ENCODE measurements at regions not wholly inside any gene's neighbourhood (a gene's known extent, or its start where the extent isn't known, plus 50 kb on each side); places are given as distances from the start of the nearest gene placed in this dataset.

GRCh38 chr20:11437611-11438380 lies 479.9 kb upstream of the BTBD3 start:
- DNase-seq = no peak

GRCh38 chr20:11438412-11438811 lies 479.3 kb upstream of the BTBD3 start:
- DNase-seq = no peak

GRCh38 chr20:11443382-11444119 lies 474.1 kb upstream of the BTBD3 start:
- no peak for DNase-seq

GRCh38 chr20:11445161-11445560 lies 472.5 kb upstream of the BTBD3 start:
- DNase-seq = peak; percentile 42

- DNase-seq = peak; percentile 54
Observed at GRCh38 chr20:11445891-11446290, 471.8 kb upstream of the BTBD3 start.

DNA sequence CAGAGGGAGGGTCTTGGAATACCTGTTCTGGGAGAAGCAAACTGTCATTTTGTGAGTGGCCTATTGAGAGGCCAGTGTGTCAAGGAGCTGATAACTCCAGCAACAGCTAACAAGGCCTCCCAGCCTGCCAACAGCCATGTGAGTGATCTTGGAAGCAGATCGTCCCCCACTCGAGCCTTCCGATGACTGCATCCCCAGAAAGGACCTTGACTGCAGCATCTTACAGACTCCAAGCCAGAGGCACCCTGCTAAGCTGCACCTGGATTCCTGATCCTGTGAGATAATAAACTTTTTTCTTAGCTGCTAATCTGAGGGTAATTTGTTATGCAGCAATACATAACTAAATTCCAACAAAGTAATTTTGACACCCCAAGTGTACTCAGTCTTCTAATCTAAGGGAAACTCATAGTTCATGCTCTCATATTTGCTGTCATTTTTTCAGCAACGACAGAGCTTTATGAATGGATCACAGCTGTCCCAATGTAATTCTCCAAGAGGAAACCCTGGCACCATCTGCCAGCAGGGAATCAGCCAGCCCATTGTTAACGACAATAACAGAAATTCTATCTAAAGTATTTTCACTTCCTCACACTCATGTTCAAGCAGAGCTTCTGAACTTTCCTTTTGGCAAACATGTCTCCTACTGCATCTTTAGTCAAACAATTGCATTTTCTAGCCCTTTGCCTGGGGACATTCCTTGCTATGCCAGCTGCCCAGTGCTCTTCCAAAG lies 470.2 kb upstream of the BTBD3 start:
- DNase-seq = peak; percentile 77

DNA sequence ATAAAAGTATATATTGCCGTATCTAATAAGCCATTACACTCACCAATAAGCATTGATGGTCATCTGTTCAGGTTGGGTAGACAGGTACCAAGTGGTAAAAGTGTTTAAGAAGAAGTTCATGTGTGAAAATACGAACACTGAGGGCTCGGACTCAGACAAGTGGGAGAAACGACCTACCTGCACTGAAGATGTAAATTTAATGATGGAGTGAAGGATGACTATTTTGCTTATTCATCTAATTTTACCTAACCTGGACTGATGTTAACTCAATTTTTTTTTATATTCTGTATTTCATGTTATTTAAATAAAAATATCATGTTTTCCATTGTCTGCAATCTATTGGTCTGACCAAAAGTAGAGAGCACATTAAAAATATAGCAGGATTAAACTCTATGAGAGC lies 469.1 kb upstream of the BTBD3 start:
- no peak for DNase-seq

DNA sequence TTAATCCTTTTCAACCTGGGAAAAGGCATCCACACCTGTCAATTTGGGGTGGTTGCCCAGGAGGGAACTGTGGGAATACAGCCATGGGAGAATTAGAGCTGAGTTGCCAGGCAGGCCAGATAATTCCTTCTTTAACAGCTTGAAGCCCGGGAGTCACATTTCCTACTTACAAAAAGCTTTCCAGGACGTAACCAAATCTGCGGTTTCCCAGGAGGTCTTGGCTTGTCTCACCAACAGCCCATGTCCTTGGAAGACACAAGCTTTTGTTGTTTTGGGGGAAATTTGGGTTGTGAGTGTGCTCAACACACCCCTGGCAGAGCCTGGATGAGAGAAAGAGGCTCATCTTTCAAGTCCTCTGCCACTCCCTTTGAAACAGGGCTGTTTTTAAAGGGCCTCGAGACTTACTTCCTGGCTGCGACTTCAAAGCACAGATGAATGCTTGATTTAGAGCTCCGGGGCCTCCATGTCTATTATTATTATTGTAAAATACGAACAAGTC lies 465.9 kb upstream of the BTBD3 start:
- DNase-seq = no peak

- peak; percentile 90 for DNase-seq
Observed at GRCh38 chr20:11452326-11452725, 465.4 kb upstream of the BTBD3 start.

DNA sequence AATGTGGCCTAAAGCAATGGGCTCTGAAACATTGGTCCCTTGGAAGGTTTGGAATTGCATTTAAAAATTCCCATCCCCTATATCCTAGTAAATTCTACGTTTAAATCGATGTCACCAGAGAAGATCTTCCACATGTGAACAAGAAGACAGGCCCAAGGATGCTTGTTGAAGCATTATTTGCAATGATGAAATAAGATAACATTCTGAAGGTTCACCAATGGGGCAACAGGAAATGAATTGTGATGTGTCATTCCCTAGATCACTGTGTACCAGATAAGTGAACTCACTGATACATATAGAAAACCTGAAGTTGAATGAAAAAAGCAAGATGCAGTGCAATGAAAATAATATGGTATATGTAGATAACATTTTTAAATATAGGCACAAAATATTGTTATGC lies 464.3 kb upstream of the BTBD3 start:
- peak; percentile 85 for DNase-seq

GRCh38 chr20:11454966-11455799 lies 462.5 kb upstream of the BTBD3 start:
- peak; percentile 51 for DNase-seq

GRCh38 chr20:11457488-11457887 lies 460.2 kb upstream of the BTBD3 start:
- DNase-seq = no peak

DNA sequence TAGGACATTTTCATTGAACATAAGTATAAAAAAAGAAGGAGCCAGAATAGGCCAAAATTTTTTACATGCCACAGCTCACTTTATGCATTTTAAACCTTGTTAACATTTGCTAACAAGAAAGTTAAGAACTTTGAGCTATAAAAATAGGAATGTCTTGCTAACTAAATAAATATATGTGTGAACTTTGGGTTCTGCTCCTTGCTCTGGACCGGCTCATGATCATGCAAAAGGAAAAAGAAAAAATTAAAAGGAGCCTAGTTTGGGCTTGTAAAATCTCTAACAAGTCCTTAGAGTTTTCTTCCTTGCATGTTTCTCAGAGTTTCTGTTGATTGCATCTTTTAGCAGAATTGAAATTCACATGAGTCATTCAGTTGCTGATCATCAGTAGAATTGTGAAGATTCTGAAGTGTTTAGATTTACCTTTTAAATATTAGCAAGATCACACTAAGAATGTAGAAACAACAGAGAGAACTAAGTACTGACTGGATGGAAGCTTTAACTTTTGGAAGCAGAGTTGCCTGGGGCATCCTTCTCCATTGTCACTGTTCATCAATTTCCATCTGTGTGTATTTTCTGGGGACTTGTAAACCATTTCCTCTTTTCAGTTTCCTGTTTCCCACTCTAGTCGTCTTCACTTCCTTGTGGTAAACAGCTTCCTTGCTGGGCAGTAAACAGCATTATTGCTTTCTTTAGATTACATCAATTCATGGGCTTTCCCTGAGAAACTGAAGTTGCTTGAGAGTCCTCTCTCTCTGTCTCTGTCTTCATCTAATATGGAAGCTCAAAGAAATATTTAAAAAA lies 458.4 kb upstream of the BTBD3 start:
- DNase-seq = peak; percentile 86

- DNase-seq = no peak
Observed at GRCh38 chr20:11467436-11467835, 450.3 kb upstream of the BTBD3 start.

DNA sequence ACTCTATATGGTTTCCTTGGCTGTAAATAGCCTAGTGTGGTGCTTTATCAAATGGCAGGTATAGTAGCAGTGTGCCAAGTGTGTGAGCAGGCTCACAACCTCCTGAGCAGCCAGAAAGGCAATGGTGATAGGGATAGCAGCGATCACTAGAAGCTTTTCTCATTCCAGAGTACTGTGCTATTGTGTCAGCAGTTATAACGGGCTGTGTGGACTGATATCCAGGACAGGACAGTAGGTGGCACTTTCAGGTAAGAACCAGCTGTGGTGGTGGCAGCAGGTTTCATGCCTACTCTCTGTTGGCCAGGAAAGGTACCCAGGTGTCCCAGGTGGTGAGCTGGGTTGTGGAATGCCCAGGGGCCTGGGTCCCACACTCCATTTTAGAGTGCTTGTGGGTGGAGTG lies 448.8 kb upstream of the BTBD3 start:
- DNase-seq = no peak

DNA sequence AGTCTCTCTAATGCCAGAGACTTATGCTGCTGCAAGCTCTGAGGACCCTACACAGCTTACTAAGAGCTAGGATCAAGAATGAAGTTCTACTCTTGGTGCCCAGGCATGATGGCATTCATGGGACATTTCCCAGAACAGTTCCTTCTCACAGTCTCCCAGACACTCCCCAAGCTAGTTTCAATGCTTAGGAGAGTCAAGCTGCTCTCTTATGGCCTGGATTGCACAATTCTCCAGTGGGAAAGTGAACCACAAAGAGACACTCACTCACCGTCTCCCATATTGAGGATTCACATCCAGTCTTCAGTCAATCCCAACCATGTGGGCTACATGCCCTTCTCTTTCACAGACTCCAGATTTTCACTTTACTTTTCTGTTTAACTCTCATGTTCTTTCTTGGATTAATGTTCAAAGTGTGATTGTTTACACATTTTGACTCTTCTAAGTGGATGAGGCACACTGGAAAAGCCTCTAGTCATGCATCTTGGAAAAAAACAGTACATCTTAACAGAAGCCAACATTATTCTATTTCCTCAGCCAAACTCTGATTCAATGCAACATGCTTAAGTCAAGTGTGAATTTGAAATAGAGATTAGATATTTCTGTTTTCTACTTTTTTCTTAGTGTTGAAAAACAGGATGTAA lies 447.8 kb upstream of the BTBD3 start:
- no peak for DNase-seq

GRCh38 chr20:11473983-11474382 lies 443.7 kb upstream of the BTBD3 start:
- no peak for DNase-seq

GRCh38 chr20:11483697-11484096 lies 434.0 kb upstream of the BTBD3 start:
- no peak for DNase-seq

DNA sequence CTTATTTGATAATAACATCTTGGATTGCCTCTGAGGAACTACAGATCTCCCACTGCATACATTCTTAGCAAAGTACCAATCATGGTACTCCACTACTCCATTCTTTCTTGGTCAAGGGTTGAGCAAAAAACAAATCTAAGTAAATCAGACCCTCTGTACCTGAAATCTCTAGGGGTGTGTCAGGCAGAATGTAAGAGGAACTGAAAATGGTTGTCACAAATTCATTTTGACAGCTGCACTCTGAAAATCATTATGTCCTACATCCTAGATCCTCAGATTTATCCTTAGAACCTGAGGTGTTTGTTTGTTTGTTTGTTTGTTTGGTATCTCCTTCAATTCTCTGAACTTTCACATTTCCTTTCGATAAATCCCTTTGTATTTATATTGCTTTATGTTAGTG lies 433.2 kb upstream of the BTBD3 start:
- DNase-seq = no peak

- peak; percentile 27 for DNase-seq
Observed at GRCh38 chr20:11492386-11492785, 425.3 kb upstream of the BTBD3 start.

GRCh38 chr20:11492846-11493245 lies 424.8 kb upstream of the BTBD3 start:
- no peak for DNase-seq
